HG03460 (cell line): ENCODE measurements at regions not wholly inside any gene's neighbourhood (a gene's known extent, or its start where the extent isn't known, plus 50 kb on each side); places are given as distances from the start of the nearest gene placed in this dataset.

ENCODE experiments used
- ATAC-seq: cut with Tn5 transposase; IDR thresholded peaks from one replicate; pipeline ENCODE4 v1.9.1; 2021; ENCODE audit not compliant: unreplicated experiment

- ATAC-seq, result no peak
These were observed 625.8 kb upstream of the FANCL start for GRCh38 chr2:58866946-58867345.

GRCh38 chr2:58866527-58866926 is 625.4 kb upstream of the FANCL start:
- no peak for ATAC-seq

GRCh38 chr2:58866040-58866439 is 624.9 kb upstream of the FANCL start:
- ATAC-seq, result no peak

- peak; percentile 41 for ATAC-seq
These were observed 624.3 kb upstream of the FANCL start for GRCh38 chr2:58865436-58865835.

GRCh38 chr2:58862244-58862643 is 621.1 kb upstream of the FANCL start:
- no peak for ATAC-seq

- ATAC-seq, result no peak
These were observed 619.5 kb upstream of the FANCL start for GRCh38 chr2:58860586-58860985.

GRCh38 chr2:58856100-58856499 is 615.0 kb upstream of the FANCL start:
- no peak for ATAC-seq

- no peak for ATAC-seq
These were observed 612.3 kb upstream of the FANCL start for GRCh38 chr2:58853420-58853819.

- ATAC-seq, result no peak
These were observed 611.8 kb upstream of the FANCL start for GRCh38 chr2:58852905-58853304.

GRCh38 chr2:58852243-58852642 is 611.1 kb upstream of the FANCL start:
- ATAC-seq, result no peak

GRCh38 chr2:58851598-58851997 is 610.5 kb upstream of the FANCL start:
- no peak for ATAC-seq

GRCh38 chr2:58845011-58845410 is 603.9 kb upstream of the FANCL start:
- no peak for ATAC-seq

GRCh38 chr2:58842501-58843155 is 601.5 kb upstream of the FANCL start:
- ATAC-seq, result no peak

GRCh38 chr2:58834404-58834803 is 593.3 kb upstream of the FANCL start:
- no peak for ATAC-seq

GRCh38 chr2:58826795-58827194 is 585.7 kb upstream of the FANCL start:
- no peak for ATAC-seq

GRCh38 chr2:58812771-58813344 is 571.7 kb upstream of the FANCL start:
- ATAC-seq, result no peak

- ATAC-seq, result no peak
These were observed 564.0 kb upstream of the FANCL start for GRCh38 chr2:58805126-58805525.

GRCh38 chr2:58803192-58803591 is 562.1 kb upstream of the FANCL start:
- ATAC-seq, result no peak

GRCh38 chr2:58800881-58801280 is 559.8 kb upstream of the FANCL start:
- no peak for ATAC-seq

- no peak for ATAC-seq
These were observed 557.6 kb upstream of the FANCL start for GRCh38 chr2:58798676-58799208.

- ATAC-seq, result no peak
These were observed 555.2 kb upstream of the FANCL start for GRCh38 chr2:58796239-58796910.

GRCh38 chr2:58794916-58795315 is 553.8 kb upstream of the FANCL start:
- no peak for ATAC-seq
